Fibroblast of peridontal ligament (primary cell): ENCODE measurements at regions not wholly inside any gene's neighbourhood (a gene's known extent, or its start where the extent isn't known, plus 50 kb on each side); places are given as distances from the start of the nearest gene placed in this dataset.

ENCODE experiments used
- DNase-seq: peaks from one replicate; pipeline ENCODE4 v3.0.0-alpha.2; 2010; ENCODE audit errors: extremely low read depth

GRCh38 chr9:13397661-13398060 is 118.2 kb upstream of the MPDZ start:
- no peak for DNase-seq

GRCh38 chr9:13397220-13397619 is 117.7 kb upstream of the MPDZ start:
- no peak for DNase-seq

GRCh38 chr9:13396418-13396817 is 116.9 kb upstream of the MPDZ start:
- no peak for DNase-seq

- DNase-seq = no peak
These were observed 115.7 kb upstream of the MPDZ start for GRCh38 chr9:13395156-13395555.

GRCh38 chr9:13388157-13388556 is 108.7 kb upstream of the MPDZ start:
- peak; percentile 79 for DNase-seq

GRCh38 chr9:13387734-13388067 is 108.2 kb upstream of the MPDZ start:
- no peak for DNase-seq

- DNase-seq = peak; percentile 95
These were observed 107.6 kb upstream of the MPDZ start for GRCh38 chr9:13386935-13387733.

- no peak for DNase-seq
These were observed 106.8 kb upstream of the MPDZ start for GRCh38 chr9:13386316-13386715.

GRCh38 chr9:13383855-13384254 is 104.4 kb upstream of the MPDZ start:
- no peak for DNase-seq

- DNase-seq = no peak
These were observed 103.7 kb upstream of the MPDZ start for GRCh38 chr9:13383216-13383615.

GRCh38 chr9:13382595-13382994 is 103.1 kb upstream of the MPDZ start:
- DNase-seq = no peak

- DNase-seq = no peak
These were observed 101.4 kb upstream of the MPDZ start for GRCh38 chr9:13380903-13381302.

- DNase-seq = peak; percentile 72
These were observed 98.7 kb upstream of the MPDZ start for GRCh38 chr9:13378154-13378553.

GRCh38 chr9:13377171-13377925 is 97.9 kb upstream of the MPDZ start:
- no peak for DNase-seq

GRCh38 chr9:13372510-13372909 is 93.0 kb upstream of the MPDZ start:
- no peak for DNase-seq

GRCh38 chr9:13369431-13369830 is 89.9 kb upstream of the MPDZ start:
- no peak for DNase-seq

GRCh38 chr9:13367784-13368183 is 88.3 kb upstream of the MPDZ start:
- DNase-seq = no peak

GRCh38 chr9:13364271-13365000 is 84.9 kb upstream of the MPDZ start:
- peak; percentile 72 for DNase-seq

GRCh38 chr9:13361076-13361475 is 81.6 kb upstream of the MPDZ start:
- DNase-seq = peak; percentile 25

GRCh38 chr9:13360188-13360587 is 80.7 kb upstream of the MPDZ start:
- no peak for DNase-seq

GRCh38 chr9:13358128-13358527 is 78.6 kb upstream of the MPDZ start:
- peak; percentile 91 for DNase-seq

GRCh38 chr9:13354733-13355132 is 75.2 kb upstream of the MPDZ start:
- peak; percentile 64 for DNase-seq
